ENCODE measurements at regions not wholly inside any gene's neighbourhood (a gene's known extent, or its start where the extent isn't known, plus 50 kb on each side); places are given as distances from the start of the nearest gene placed in this dataset.

GRCh38 chr6:148016013-148016412 is 326.6 kb upstream of the SASH1 start:
- TF ChIP-seq TAF1 (IDR thresholded peaks at IDR 0.05; ENCODE audit: low read depth) (no peak), YY1 (IDR thresholded peaks at IDR 0.05; ENCODE audit: low read depth) (no peak), RAD21 (IDR thresholded peaks at IDR 0.05; ENCODE audit: low read depth) (no peak), FOXM1 (IDR thresholded peaks at IDR 0.05; ENCODE audit: borderline replicate concordance, low read depth) (no peak), EP300 (IDR thresholded peaks at IDR 0.05; ENCODE audit: borderline replicate concordance) (no peak), REST (IDR thresholded peaks at IDR 0.05; ENCODE audit: low read depth) (no peak), CREB1 (IDR thresholded peaks at IDR 0.05; ENCODE audit: low read depth) (no peak), NFIC (IDR thresholded peaks at IDR 0.05) (no peak), ZBTB7A (IDR thresholded peaks at IDR 0.05; ENCODE audit: low read depth) (no peak), EGR1 (IDR thresholded peaks at IDR 0.05) (no peak)
- TF ChIP-seq, protein P1, sequence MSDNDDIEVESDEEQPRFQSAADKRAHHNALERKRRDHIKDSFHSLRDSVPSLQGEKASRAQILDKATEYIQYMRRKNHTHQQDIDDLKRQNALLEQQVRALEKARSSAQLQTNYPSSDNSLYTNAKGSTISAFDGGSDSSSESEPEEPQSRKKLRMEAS (IDR thresholded peaks at IDR 0.05): no peak
- TF ChIP-seq, protein P2, sequence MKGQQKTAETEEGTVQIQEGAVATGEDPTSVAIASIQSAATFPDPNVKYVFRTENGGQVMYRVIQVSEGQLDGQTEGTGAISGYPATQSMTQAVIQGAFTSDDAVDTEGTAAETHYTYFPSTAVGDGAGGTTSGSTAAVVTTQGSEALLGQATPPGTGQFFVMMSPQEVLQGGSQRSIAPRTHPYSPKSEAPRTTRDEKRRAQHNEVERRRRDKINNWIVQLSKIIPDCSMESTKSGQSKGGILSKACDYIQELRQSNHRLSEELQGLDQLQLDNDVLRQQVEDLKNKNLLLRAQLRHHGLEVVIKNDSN (IDR thresholded peaks at IDR 0.05): no peak

All from Ishikawa (cell line).